ENCODE measurements at regions not wholly inside any gene's neighbourhood (a gene's known extent, or its start where the extent isn't known, plus 50 kb on each side); places are given as distances from the start of the nearest gene placed in this dataset.

DNA sequence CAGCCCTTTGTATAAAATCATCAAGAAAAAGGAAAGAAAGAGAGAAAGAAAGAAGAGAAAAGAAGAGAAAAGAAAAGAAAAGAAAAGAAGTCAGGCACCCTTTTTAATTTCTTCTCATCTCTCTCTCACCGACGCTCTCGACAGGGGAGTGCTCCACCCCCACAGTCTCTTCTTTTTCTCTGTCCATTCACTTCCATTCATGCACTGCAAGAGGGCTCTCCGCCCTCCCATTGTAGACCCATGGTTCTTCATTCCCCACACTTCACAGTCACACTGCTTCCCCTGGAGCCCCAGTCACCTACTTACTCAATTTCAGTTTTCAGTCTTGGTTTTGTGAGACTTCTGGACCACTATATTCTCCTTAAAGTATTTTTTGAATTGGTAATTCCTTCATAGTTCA lies 254.7 kb downstream of the SOX2 start:
- TF ChIP-seq, protein P1, sequence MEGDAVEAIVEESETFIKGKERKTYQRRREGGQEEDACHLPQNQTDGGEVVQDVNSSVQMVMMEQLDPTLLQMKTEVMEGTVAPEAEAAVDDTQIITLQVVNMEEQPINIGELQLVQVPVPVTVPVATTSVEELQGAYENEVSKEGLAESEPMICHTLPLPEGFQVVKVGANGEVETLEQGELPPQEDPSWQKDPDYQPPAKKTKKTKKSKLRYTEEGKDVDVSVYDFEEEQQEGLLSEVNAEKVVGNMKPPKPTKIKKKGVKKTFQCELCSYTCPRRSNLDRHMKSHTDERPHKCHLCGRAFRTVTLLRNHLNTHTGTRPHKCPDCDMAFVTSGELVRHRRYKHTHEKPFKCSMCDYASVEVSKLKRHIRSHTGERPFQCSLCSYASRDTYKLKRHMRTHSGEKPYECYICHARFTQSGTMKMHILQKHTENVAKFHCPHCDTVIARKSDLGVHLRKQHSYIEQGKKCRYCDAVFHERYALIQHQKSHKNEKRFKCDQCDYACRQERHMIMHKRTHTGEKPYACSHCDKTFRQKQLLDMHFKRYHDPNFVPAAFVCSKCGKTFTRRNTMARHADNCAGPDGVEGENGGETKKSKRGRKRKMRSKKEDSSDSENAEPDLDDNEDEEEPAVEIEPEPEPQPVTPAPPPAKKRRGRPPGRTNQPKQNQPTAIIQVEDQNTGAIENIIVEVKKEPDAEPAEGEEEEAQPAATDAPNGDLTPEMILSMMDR (IDR thresholded peaks at IDR 0.05; ENCODE audit: insufficient read depth, low read length): no peak
- TF ChIP-seq GABPA (IDR thresholded peaks at IDR 0.05; ENCODE audit: low read depth): no peak
- no peak for TF ChIP-seq POLR2AphosphoS5 (IDR thresholded peaks at IDR 0.05; ENCODE audit: low read depth)
- TF ChIP-seq SPI1 (IDR thresholded peaks at IDR 0.05; ENCODE audit: borderline replicate concordance, low read depth): no peak

Data from HL-60 (cell line).